GM21529 (cell line): ENCODE measurements at regions not wholly inside any gene's neighbourhood (a gene's known extent, or its start where the extent isn't known, plus 50 kb on each side); places are given as distances from the start of the nearest gene placed in this dataset.
"Not testable (repeated sequence)": the region's sequence is repeated elsewhere in the genome, so short reads cannot be mapped to it uniquely, and the experiment has no call there.

Source experiments
- ATAC-seq: cut with Tn5 transposase; IDR thresholded peaks from one replicate; pipeline ENCODE4 v1.9.1; 2021; ENCODE audit not compliant: unreplicated experiment

GRCh38 chrX:55326985-55327384, 62.3 kb upstream of the PAGE3 start:
- no peak for ATAC-seq

GRCh38 chrX:55335296-55335695, 70.6 kb upstream of the PAGE3 start:
- ATAC-seq: no peak

GRCh38 chrX:55336176-55336575, 71.5 kb upstream of the PAGE3 start:
- ATAC-seq: no peak

- ATAC-seq: no peak
Measured at GRCh38 chrX:55340896-55341433, 76.2 kb upstream of the PAGE3 start.

GRCh38 chrX:55342533-55343501, 78.1 kb upstream of the PAGE3 start:
- ATAC-seq: peak; percentile 91

- ATAC-seq: no peak
Measured at GRCh38 chrX:55356609-55357008, 91.9 kb upstream of the PAGE3 start.

- ATAC-seq: no peak
Measured at GRCh38 chrX:55357236-55357635, 92.5 kb upstream of the PAGE3 start.

GRCh38 chrX:55379396-55379795, 72.5 kb upstream of the MAGEH1 start:
- ATAC-seq: no peak

GRCh38 chrX:55389376-55389775, 62.6 kb upstream of the MAGEH1 start:
- ATAC-seq: no peak

- ATAC-seq: not testable (repeated sequence)
Measured at GRCh38 chrX:55396836-55397235, 55.1 kb upstream of the MAGEH1 start.
